Renal pelvis (tissue), 1 donor: ENCODE measurements at regions not wholly inside any gene's neighbourhood (a gene's known extent, or its start where the extent isn't known, plus 50 kb on each side); places are given as distances from the start of the nearest gene placed in this dataset.
A peak's percentile ranks its signal among the peaks of the same experiment; 100 is the strongest.

ENCODE experiments used
- DNase-seq: peaks from one replicate; pipeline ENCODE4 v3.0.0-alpha.2; 2013

DNA sequence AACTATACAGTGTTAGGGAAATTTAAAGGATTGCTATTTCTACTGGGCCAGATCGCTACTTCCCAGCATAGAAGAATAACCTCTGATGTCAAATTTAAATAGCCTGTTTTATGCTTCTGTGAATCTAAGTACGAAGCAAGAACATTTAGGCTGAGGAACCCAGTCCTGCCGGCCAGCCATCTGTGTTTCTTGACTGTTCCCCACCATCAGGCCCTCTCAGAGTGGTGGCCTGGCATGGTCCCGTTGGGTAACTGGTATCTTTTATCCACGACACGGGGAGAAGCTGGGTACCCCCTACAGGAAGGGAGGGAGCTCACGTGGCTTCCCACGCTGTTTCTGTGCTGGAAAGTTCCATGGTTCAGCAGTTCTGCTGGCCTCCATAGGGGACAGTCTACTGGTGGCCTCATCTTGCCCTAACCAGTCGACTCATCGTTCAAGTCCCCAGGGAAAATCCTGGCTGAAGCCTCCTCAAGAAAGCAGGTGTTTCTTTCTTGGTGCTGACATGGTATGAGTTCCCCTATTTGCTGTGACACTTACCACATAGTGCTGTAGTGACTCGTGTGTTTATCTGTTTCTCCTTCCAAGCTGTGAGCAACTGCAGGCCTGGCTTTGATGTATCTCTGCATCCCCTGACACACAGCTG lies 201.7 kb upstream of the NLRP1 start:
- DNase-seq: no peak

DNA sequence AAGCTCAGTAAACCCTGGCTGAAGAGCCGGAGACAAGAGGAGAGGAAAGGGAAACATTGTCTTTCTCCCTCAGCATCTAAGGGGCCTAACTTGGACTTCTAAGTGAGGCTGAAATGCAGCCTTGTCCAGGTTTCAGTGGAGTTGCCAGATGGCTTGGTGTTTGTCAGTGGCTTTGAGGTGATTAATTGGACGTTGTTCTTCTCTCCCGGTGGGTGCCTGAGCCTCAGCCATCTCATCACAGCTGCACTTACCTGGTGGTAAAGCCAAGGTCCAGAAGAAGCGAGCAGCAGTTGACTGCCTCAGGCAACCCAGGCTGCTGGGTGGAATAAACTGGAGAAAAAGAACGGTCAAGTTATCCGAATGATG lies 202.2 kb upstream of the NLRP1 start:
- no peak for DNase-seq

DNA sequence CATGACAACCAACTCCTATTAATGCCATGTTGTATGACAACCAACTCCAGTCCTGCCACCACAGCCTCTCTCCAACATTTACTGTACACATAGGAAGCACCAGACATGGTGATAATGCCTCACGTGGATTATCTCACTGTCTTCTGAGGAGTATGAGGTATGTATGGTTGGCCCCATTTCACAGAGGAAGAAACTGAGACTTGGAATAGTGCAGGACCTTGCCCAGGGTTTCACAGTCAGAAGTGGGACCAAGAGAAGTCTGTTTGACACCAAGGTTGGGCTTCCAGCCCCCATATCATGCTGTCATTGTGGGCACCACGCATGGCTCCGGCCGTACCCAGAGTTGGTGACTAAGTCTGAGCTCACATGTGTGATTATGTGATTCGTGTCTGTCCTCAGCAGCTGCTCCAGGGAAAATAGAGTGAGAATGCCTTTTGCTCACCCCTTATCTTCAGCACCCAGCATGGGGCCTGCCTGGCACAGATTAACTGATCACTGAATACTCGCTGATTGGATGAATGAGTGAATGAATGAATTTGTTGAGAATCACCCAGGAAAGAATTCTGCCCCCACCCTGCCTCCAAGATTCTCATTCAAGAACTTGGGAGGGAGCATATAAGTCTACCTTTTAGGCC lies 204.1 kb upstream of the NLRP1 start:
- DNase-seq: no peak

DNA sequence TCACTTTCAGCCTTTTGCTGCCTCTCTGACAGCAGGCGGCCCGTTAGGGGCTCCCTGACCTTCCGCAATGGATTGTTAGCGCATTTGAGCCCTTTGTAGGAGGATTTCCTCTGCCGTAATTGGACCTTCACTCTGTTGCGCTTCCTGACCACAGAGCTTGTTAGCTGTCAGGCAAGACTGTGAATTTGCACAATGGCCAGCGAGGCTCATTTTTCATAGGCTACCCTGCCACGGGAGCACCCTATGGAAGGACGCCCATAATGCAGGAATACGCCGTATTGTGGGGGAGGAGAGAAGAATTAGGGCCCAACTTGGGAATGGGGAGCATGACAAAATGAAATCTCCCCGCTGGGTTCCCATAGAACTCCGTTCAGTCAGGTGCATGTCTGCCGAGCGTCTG lies 205.2 kb upstream of the NLRP1 start:
- DNase-seq: peak; percentile 66

DNA sequence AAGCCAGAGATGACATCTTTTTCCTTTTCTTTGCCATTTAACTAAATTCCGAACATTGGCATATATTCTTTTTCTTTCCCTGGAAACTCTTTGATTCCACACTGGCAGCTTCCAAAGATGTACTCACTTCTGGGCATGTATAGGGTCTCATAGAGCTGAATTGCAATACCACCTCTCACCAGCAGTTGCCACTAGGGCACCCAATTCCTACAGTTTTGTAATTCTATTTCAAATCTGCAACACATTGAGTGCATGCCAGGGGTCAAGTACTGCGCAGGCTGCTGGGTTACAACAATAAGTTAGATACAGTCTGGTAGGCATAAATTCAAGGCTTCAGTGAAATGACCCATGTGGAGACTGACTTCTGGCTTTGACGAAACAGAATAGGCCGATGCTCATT lies 208.8 kb upstream of the NLRP1 start:
- DNase-seq: no peak

DNA sequence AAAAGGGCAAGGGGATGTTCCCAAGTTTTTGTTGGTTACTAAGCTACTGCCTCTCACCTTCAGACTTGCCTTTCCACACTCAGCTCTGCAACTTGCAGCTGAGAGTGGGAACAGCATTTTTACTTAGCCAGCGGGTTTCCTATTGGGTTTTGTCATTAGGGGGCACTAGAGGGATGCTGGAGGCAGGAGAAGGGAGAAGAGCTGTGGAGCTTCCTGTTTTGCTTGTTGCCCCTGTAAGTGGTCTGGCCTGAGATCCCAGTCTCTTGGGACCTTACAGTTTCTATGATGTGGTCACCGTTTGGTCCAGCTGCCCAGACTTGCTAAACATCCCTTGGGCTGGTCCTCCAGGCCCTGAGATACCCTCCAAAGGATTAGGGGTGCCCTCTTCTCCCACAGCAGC lies 209.6 kb upstream of the NLRP1 start:
- DNase-seq: no peak

DNA sequence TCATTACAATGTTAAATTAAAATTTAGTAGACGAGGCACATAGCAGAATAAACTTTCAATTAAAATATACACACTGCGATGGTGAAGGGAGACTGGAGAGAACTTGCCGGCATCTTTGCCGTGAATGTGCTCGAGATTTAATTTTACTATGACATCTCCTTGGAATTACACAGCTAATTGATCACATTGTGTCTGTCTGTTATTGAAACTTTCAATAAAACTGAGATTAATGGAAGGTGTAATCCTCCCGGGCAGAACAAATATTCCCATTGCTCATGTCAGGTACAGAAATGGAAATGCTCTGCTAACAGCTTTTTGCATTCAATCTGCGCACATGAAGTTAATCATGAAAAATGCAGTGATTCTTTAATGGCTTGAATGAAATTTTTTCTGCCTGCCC lies 210.1 kb upstream of the NLRP1 start:
- DNase-seq: no peak

DNA sequence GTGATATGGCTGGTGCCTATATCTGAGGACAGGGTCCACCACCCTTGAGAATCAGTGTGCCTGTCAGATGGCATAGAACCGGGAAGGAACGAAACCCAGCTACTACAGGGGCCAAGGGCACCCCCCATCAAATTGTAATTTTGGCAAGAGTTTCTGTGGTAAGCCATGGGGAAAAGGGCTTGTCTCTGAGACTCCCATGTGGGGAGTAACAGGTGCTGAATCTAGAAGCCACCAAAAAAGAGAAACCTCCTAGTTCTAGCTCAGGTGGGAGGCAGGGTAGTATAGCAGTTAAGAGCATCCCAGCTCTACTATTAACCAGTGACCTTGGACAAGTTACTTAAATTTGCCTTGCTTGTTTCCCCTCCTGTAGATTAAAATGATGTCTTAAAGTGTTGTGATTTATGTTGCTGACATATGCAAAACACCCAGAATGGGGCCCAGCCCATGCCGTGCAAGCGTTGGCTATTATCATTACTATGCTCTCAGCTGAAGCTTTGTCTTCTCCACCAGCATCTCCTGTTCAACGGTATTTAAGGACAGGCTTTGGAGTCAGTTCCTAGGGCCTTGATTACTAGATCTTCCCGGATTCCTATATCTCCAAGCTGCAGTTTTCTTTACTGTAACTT lies 210.7 kb upstream of the NLRP1 start:
- no peak for DNase-seq

DNA sequence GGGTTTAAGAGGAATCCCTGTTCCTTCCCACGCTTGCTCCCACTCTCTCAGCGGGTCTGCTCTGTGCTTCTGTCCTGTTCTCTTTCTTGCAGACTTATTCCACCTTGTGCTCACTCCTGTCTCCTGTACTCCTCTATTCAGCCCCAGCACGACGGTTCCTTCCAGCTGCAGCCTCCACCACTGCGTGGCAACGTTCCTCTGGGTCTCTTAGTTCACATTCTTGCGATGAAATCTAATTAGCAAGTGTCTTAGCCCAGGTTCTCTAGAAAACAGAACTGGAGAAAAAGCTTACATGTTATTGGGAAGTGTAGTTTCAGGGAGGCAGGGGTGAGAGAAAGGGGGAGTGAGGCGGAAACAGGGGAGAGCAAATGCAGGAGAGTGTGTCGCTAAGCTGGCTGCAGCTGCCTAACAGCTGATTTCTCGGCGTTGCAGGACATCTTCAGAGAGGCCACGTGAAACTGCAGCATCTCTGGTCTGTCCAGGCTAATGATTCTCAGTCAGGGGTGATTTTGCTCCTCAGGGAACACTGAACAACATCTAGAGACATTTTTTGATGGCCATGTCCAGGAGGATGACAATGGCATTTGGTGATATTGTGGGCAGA lies 213.2 kb upstream of the NLRP1 start:
- DNase-seq: no peak

DNA sequence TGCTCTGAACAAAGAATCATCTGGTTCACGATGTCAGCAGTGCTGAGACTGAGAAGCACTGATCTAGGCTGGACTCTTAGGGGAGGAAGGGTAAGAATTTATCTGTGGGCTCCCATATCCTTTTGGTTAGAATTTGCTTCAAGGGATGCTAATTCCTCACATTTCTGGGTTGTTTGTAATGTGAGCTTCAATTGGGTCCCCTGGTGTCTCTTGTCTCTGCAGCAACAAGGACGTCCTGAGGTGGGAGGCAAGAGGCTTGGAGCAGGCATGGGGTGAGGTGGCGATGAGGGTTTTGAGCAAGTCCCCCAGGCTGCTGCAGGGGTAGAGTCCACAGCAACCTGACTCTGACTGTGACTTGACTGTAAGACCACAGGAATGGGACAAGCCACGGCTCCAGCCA lies 213.8 kb upstream of the NLRP1 start:
- DNase-seq: no peak

DNA sequence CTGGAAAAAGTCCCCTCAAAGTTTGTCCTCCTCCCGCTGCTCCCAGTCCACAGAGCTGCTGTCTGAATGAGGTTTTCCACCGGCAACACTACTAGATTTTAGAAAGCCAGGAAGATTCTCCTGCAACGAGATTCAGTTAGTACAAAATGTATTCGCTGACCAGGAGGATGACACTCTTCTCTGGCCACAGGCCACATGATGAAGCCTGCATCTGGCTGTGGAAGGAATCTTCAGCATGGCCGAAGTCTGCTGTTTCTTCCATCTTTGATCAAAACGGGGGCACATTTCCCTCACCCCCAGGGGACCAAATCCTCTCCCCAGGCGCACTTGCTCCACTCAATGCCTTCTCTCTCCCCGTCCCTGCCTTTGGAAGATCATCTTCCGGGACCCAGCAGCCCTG lies 215.8 kb upstream of the NLRP1 start:
- no peak for DNase-seq

DNA sequence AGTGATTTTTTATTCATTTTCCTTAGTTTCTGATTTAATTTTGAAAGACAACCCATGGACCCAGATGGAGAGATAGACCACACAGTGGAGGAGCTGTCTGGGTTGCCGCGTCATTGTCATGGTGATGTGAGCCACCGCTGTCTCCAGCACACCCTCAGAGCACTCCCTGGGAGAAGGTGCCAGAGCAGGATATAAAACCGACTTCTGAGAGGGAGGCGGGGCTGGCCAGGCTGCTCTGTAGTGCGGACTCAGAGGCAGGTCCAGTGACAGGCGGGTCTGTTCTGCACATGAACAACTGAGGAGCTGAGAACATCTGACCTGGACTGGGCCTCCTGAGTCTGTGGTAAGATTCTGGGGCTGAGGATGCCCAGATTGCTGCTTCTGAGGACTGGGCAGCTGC lies 216.3 kb upstream of the NLRP1 start:
- DNase-seq: no peak

DNA sequence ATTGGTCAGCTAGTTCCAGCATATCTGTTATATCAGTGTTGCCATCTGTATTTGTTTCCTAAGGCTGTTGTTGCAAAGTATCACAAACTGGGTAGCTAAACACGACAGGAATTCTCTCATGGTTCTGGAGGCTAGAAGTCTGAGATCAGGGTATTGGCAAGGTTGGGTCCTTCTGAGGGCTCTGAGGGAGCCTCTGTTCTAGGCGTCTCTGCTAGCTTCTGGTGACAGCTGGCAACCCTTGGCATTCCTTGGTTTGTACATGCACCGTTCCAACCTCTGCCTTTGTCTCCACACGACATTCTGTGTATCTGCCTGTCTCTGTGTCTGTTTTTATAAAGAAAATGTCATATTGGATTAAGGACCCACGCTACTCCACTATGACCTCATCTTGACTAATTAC lies 219.9 kb upstream of the NLRP1 start:
- no peak for DNase-seq

DNA sequence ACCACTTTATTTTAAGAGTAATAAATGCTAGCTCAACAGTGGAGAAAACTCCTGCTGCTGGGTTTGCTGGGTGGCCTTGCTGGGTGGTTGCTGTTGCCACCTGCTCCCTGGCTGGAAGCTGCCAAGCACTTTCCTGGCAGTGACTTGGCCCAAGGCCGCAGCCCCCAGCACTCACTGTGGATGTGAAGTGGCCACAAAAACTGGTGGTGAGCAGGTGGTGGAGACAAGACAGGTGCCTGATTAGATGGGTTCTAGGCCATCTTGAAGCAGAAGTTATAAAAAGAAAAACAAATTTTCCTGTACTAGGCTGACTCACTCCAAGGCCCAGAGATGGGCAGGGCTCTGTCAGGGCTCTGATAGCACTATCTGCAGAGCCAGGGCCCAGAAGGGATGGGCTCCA lies 224.7 kb upstream of the NLRP1 start:
- no peak for DNase-seq

DNA sequence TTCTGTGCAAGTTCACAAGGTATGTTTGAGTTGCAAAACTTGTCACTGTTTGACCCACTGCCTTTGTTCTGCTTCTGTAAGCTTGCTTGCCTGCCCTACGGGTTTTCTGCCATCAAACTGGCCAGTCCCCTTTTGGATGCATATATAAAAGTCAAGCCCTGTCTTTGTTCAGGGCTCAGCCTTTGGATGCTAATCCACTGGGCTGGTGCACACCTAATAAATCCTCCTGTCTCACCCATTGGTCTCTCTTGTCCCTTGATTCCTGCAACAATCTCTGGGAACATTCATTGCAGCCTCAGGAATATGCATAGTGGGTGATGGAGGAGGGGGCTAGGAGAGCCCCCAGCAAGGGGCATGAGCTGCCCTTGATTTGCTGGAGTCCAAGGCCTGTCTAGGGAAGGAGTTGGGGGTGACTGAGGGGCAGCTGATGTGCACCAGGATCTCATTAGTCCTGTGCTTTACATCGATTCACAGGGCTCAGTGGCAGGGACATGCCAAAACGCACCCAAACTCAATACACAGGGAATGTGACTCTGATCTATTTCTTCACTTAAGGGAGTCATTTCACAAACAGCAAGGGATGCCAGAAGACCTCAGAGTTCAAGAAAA lies 225.4 kb upstream of the NLRP1 start:
- DNase-seq: no peak

DNA sequence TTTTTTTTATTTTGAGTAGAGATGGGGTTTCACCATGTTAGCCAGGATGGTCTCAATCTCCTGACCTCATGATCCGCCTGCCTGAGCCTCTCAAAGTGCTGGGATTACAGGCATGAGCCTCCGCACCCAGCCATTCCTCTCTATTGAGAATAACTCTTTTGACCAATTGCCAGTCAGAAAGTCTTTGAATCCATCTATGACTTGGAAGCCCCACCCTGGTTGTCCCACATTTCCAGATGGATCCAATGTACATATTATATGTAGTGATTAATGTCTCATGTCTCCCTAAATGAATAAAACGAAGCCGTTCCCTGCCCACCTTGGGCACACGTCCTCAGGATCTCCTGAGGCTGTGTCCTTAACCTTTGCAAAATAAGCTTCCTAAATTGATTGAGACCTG lies 228.3 kb upstream of the NLRP1 start:
- DNase-seq: no peak

DNA sequence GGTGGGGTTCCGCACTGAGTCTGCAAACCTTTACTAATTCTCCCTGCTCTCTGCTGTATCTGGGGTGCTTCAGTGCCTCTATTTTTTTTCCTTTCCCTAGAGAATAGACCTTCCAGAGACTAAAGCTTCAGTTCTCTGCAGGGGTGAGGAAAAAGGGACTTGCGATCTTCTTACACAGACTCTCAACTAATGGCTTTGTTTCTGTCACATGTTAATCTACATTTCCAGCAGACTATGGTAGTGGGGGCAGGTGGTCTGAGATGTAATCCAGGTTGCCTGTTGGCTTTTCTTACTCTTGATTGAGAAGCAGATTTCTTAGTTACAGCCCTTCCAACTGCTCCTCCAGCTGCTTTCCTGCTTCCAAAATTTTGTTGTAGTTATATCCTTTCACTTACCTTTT lies 229.0 kb upstream of the NLRP1 start:
- no peak for DNase-seq

DNA sequence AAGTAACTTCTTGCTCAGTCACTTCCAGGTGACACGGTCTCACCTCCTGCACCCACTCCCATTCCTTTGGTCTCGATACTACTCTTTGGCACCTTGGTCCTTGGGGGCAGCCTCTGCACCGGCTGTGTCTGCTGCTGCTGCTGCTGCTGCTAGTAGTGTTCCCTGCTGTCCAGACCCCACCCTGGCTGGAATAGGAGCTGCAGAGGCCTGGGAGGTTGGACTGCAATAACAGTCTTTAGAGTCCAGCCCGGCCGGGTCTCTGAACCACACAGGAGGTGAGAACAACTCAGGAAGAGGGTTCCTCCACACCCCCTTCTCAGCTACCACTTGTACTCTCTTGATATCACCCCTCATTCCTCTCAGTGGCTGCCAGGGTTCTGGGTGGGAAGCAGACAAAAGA lies 231.1 kb upstream of the NLRP1 start:
- no peak for DNase-seq

DNA sequence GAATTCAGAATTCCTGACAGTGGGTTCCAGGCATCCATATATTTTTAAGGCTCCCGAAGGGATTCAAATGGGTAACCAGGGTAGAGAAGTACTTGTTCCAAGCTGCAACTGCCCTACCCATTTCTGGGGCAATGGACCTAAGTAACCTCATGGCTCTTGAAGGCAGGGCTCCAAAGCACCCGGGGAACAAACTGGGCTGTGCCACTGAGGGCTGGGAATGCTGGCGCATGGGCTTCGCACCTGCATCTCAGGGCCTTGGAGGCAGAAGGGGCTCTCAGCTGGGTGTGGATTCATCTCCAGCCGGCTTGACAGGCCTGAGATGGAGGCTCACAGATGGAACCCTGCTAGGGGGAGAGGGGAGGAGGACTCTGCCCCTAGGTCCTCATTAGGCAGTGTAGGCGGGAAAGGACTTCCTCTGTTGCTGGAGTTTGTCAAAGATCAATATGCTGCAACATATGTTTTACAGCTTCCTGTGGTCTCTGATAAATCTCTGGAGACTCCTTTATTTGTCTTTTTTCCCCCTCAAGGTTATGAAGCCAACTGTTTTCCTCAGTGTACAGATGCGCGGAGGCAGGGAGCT lies 232.3 kb upstream of the NLRP1 start:
- DNase-seq: no peak

DNA sequence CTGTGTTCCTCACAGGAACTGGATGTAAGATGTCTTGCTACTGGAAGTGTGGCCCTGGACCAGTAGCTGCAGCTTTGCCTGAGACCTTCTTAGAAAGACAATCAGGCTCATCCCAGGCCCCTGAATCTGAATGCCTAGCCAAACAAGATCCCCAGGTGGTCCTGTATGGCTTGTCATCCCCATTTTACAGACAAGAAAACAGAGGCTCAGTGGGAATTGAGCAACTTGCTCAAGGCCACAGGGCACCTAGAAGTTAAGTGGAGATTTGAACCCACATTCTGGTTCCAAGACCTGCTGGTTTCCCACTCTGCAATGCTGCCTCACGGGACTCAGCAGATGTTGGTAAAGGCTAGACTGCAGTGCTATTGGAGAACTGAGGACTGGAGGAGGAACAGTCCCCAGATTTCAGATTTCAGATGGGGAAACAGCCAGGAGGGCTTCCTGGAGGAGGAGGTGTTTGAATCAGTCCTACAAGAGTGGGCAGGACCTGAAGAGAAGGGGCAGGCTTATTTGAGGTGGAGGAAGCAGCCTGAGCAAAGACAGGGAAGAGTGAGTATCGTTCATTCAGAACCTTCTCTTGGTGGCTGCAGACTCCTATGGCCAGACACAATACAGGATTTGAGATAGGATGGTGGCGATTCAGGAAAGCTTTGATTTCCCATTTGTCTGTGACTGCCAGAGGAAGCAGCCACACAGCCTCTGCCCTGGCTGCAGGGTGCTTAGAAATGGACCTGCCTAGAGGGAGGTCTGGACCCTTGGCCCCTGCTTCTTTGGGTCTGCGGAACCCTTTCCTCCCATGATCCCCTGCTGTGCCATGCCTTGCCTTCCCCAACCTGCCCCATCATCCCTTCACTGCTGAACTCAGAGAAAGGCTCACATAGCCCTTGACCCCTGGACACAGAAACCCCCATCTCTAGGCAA lies 233.4 kb upstream of the NLRP1 start:
- DNase-seq: no peak

DNA sequence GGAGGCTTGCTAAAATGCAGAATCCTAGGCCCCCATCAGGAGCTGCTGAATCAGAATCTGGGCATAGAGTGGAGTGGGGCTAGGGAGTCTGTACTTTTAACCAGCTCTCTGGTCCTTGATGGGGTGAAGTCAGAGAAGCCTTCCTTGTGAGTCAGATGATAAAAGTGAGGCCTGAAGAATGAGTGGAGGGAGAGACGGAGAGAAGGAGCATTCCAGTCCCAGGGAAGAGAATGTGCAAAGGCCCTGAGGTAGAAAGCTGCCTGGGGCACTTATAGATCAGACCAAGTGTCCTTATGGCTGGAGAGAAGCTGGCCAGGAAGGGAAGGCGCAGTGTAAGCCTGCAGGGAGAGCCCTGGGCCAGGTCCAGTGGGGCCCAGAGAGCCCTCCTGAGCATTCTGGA lies 235.1 kb upstream of the NLRP1 start:
- DNase-seq: no peak
